DOHH2 (cell line): ENCODE measurements at regions not wholly inside any gene's neighbourhood (a gene's known extent, or its start where the extent isn't known, plus 50 kb on each side); places are given as distances from the start of the nearest gene placed in this dataset.

ENCODE experiments used
- H3F3A ChIP-seq: fragments of 200-600 bp; sonication (generic), shearing (Covaris generic); 2 replicates; pipeline ENCODE4 v1.6.0; 2016; ENCODE audit warnings: antibody characterized with exemption, mild to moderate bottlenecking; ENCODE audit not compliant: control insufficient read depth, insufficient read depth
- H3K27ac ChIP-seq: fragments of 200-600 bp; sonication (generic); 2 replicates; pipeline ENCODE4 v1.5.1; 2014; ENCODE audit warnings: low read depth, mild to moderate bottlenecking, low read length, moderate library complexity
- H3K27me3 ChIP-seq: fragments of 200-600 bp; sonication (generic); 2 replicates; pipeline ENCODE4 v1.6.1; 2014; ENCODE audit warnings: mild to moderate bottlenecking, low read length, mixed read lengths; ENCODE audit not compliant: control insufficient read depth
- H3K36me3 ChIP-seq: fragments of 200-600 bp; sonication (generic); 2 replicates; pipeline ENCODE4 v1.6.1; 2014; ENCODE audit warnings: mild to moderate bottlenecking, low read length, moderate library complexity, mixed read lengths; ENCODE audit not compliant: control insufficient read depth
- H3K4me1 ChIP-seq: fragments of 200-600 bp; sonication (generic); 2 replicates; pipeline ENCODE4 v1.6.1; 2014; ENCODE audit warnings: mild to moderate bottlenecking, low read length, mixed read lengths; ENCODE audit not compliant: control insufficient read depth
- H3K4me2 ChIP-seq: fragments of 200-600 bp; sonication (generic); 2 replicates; pipeline ENCODE4 v1.6.0; 2014; ENCODE audit warnings: mild to moderate bottlenecking, low read length, moderate library complexity
- H3K4me3 ChIP-seq: fragments of 200-600 bp; sonication (generic); 2 replicates; pipeline ENCODE4 v1.5.1; 2014; ENCODE audit warnings: mild to moderate bottlenecking, low read length, mixed read lengths
- H3K79me2 ChIP-seq: fragments of 200-600 bp; sonication (generic); 2 replicates; pipeline ENCODE4 v1.6.1; 2014; ENCODE audit warnings: mild to moderate bottlenecking, low read length, mixed read lengths; ENCODE audit not compliant: control insufficient read depth
- H3K9me2 ChIP-seq: fragments of 200-600 bp; sonication (generic); replicated peaks from 2 replicates; pipeline ENCODE4 v1.6.1; 2014; ENCODE audit warnings: mild to moderate bottlenecking, low read length, mixed read lengths; ENCODE audit not compliant: control insufficient read depth
- H3K9me3 ChIP-seq: fragments of 200-600 bp; sonication (generic); 2 replicates; pipeline ENCODE4 v1.6.1; 2014; ENCODE audit warnings: antibody characterized with exemption, low read length, mixed read lengths; ENCODE audit not compliant: control insufficient read depth, insufficient read depth
- H4K20me1 ChIP-seq: fragments of 200-600 bp; sonication (generic); 2 replicates; pipeline ENCODE4 v1.6.0; 2014; ENCODE audit warnings: low read depth, mild to moderate bottlenecking, antibody characterized with exemption, low read length, moderate library complexity; ENCODE audit not compliant: control insufficient read depth, insufficient read depth
- EZH2phosphoT487 ChIP-seq: fragments of 200-600 bp; sonication (generic); IDR thresholded peaks from 2 replicates; pipeline ENCODE4 v1.6.1; 2017; ENCODE audit warnings: borderline replicate concordance, mild to moderate bottlenecking, antibody characterized with exemption, low read length, moderate library complexity, mixed read lengths
- TF ChIP-seq, protein P1 (sequence below): fragments of 200-600 bp; sonication (generic); IDR thresholded peaks from one replicate; pipeline ENCODE4 v1.5.1; 2014; ENCODE audit warnings: antibody characterized with exemption, mild to moderate bottlenecking, low read depth, low read length; ENCODE audit not compliant: poor library complexity, severe bottlenecking

DNA sequence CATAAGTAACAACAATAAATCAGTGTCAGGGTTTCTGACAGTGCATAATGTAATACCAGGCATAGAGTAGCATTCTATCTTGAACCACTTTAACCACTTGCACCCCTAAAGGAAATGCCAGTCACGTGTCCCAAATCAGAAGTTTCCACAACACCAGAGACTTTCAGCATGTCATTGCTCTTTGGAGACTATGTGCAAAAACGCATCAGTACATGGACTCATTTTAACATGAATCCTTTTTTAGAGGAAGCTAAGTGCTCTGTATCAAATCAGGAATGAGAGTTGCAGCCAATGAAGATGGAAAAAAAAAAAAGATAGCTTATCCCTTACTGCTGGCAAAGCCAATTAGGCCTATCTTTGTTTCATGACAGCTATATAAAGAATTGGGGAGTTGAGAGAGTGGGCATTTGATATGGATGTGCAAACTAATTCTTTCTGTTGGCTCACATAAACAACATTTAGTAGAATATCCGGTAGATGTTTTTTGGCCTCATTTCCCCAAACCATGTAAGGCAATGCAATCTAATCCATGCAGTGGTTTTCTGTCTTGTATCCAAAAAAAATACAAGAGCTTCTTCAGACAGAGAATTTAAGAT is 353.1 kb downstream of the IRS1 start:
- no peak overlapping the region for H3K4me2 ChIP-seq
- H3K79me2 ChIP-seq: no peaks in the 10 kb centered on the region
- H3F3A ChIP-seq: no peaks in the 10 kb centered on the region
- no peaks in the 10 kb centered on the region for H4K20me1 ChIP-seq
- no peaks in the 10 kb centered on the region for H3K9me3 ChIP-seq
- H3K4me1 ChIP-seq: no peaks in the 10 kb centered on the region
- no peaks in the 10 kb centered on the region for H3K27me3 ChIP-seq
- TF ChIP-seq EZH2phosphoT487: no peak
- TF ChIP-seq, protein P1, sequence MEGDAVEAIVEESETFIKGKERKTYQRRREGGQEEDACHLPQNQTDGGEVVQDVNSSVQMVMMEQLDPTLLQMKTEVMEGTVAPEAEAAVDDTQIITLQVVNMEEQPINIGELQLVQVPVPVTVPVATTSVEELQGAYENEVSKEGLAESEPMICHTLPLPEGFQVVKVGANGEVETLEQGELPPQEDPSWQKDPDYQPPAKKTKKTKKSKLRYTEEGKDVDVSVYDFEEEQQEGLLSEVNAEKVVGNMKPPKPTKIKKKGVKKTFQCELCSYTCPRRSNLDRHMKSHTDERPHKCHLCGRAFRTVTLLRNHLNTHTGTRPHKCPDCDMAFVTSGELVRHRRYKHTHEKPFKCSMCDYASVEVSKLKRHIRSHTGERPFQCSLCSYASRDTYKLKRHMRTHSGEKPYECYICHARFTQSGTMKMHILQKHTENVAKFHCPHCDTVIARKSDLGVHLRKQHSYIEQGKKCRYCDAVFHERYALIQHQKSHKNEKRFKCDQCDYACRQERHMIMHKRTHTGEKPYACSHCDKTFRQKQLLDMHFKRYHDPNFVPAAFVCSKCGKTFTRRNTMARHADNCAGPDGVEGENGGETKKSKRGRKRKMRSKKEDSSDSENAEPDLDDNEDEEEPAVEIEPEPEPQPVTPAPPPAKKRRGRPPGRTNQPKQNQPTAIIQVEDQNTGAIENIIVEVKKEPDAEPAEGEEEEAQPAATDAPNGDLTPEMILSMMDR: no peak
- no peak overlapping the region for H3K4me3 ChIP-seq
- H3K27ac ChIP-seq: no peak overlapping the region
- H3K36me3 ChIP-seq: no peaks in the 10 kb centered on the region
- no peaks in the 10 kb centered on the region for H3K9me2 ChIP-seq

DNA sequence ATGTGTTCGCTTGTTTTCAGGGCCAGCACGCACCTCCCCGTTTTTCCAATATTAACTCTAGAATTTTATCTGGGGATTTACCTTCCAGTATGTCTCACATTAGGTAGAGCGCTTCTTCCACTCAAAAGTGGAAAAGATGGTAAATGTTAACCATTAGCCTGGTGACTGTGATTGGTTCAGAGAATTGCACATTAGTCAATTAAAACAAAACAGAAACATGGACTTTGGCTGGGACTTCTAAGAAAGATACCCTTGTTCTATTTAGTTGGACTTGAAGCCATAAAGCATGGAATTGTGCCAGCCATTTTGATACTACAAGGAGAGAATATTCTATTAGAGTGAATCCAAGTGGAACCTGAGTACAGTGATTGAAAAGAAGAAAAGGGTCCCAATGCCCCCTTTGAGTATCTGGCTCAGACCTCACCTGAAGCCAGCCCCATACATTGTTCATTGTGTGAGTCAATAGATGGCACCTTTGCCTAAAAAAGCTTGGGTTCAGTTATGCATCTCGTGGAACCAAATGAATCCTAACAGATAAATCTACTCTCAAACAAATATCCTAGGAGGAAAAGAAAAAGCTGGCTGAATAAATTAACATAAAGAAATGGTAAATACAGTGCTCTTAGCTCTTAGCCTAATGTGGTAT is 354.3 kb downstream of the IRS1 start:
- H3K27ac ChIP-seq: no peak overlapping the region
- H3K4me3 ChIP-seq: no peak overlapping the region
- H3K27me3 ChIP-seq: no peaks in the 10 kb centered on the region
- no peaks in the 10 kb centered on the region for H3K4me1 ChIP-seq
- H3K9me3 ChIP-seq: no peaks in the 10 kb centered on the region
- no peaks in the 10 kb centered on the region for H3K36me3 ChIP-seq
- H3K4me2 ChIP-seq: no peak overlapping the region
- no peaks in the 10 kb centered on the region for H3F3A ChIP-seq
- no peaks in the 10 kb centered on the region for H4K20me1 ChIP-seq
- no peaks in the 10 kb centered on the region for H3K79me2 ChIP-seq
- TF ChIP-seq EZH2phosphoT487: no peak
- TF ChIP-seq, protein P1: no peak
- no peaks in the 10 kb centered on the region for H3K9me2 ChIP-seq

DNA sequence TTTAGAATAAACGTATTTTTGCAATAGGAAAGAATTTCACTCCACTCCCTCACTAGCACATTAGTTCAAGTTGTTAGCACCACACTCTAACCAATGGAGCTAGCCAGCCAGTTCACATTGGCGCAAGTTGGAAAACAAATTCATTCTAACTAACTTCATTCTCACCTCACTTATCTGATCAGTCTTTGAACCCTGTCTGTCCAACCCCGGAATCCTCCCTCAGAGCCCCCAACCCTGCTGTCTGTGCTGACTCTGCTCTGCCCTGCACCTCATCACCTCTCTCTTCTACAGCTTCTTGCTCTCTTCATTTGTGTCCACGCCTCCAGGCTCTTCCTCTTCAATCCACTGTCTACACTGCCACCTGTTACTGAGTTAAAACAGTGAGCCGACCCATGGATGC is 356.5 kb downstream of the IRS1 start:
- Histone ChIP-seq H3K4me1 (no peaks in the 10 kb centered on the region), H3K27me3 (no peaks in the 10 kb centered on the region), H3K79me2 (no peaks in the 10 kb centered on the region), H3K4me3 (no peak overlapping the region), H4K20me1 (no peaks in the 10 kb centered on the region), H3K9me3 (no peaks in the 10 kb centered on the region), H3K36me3 (no peaks in the 10 kb centered on the region), H3K27ac (no peak overlapping the region), H3K9me2 (no peaks in the 10 kb centered on the region), H3F3A (no peaks in the 10 kb centered on the region), H3K4me2 (no peak overlapping the region)
- TF ChIP-seq, protein P1: no peak
- no peak for TF ChIP-seq EZH2phosphoT487
